Karpas-422 (cell line): ENCODE measurements at regions not wholly inside any gene's neighbourhood (a gene's known extent, or its start where the extent isn't known, plus 50 kb on each side); places are given as distances from the start of the nearest gene placed in this dataset.

Source experiments
- DNase-seq: peaks from one replicate; pipeline ENCODE4 v3.0.0-alpha.2; 2015
- H2AFZ ChIP-seq: fragments of 200-600 bp; sonication (generic); 2 replicates; pipeline ENCODE4 v1.6.1; 2014; ENCODE audit warnings: antibody characterized with exemption, low read length, mixed read lengths
- H3K27ac ChIP-seq: fragments of 200-600 bp; sonication (generic); 2 replicates; pipeline ENCODE4 v1.5.1; 2014; ENCODE audit warnings: mild to moderate bottlenecking, low read length, moderate library complexity
- H3K27me3 ChIP-seq: fragments of 200-600 bp; sonication (generic); 2 replicates; pipeline ENCODE4 v1.6.1; 2014; ENCODE audit warnings: low read length, mixed read lengths
- H3K36me3 ChIP-seq: fragments of 200-600 bp; sonication (generic); 2 replicates; pipeline ENCODE4 v1.6.1; 2014; ENCODE audit warnings: low read length, mixed read lengths; ENCODE audit not compliant: insufficient read depth
- H3K4me1 ChIP-seq: fragments of 200-600 bp; sonication (generic); 2 replicates; pipeline ENCODE4 v1.6.1; 2014; ENCODE audit warnings: mild to moderate bottlenecking, low read length, mixed read lengths
- H3K4me2 ChIP-seq: fragments of 200-600 bp; sonication (generic); 2 replicates; pipeline ENCODE4 v1.6.1; 2014; ENCODE audit warnings: low read length, low read depth, mild to moderate bottlenecking; ENCODE audit not compliant: poor library complexity, severe bottlenecking
- H3K4me3 ChIP-seq: fragments of 200-600 bp; sonication (generic); 2 replicates; pipeline ENCODE4 v1.5.1; 2014; ENCODE audit warnings: mild to moderate bottlenecking, antibody characterized with exemption, low read length, mixed read lengths
- H3K79me2 ChIP-seq: fragments of 200-600 bp; sonication (generic); 2 replicates; pipeline ENCODE4 v1.6.1; 2014; ENCODE audit warnings: mild to moderate bottlenecking, low read length, mixed read lengths
- H3K9ac ChIP-seq: fragments of 200-600 bp; sonication (generic); 2 replicates; pipeline ENCODE4 v1.6.0; 2014; ENCODE audit warnings: low read length
- H3K9me2 ChIP-seq: fragments of 200-600 bp; sonication (generic), shearing (Covaris generic); replicated peaks from 2 replicates; pipeline ENCODE4 v1.6.0; 2014; ENCODE audit warnings: mild to moderate bottlenecking, low read length, moderate library complexity; ENCODE audit not compliant: insufficient read depth
- H3K9me3 ChIP-seq: fragments of 300-700, 200-600 bp; sonication (generic); 2 replicates; pipeline ENCODE4 v1.6.1; 2014; ENCODE audit warnings: low read length, mixed read lengths
- H4K20me1 ChIP-seq: fragments of 200-600 bp; sonication (generic); 2 replicates; pipeline ENCODE4 v1.6.1; 2014; ENCODE audit warnings: mild to moderate bottlenecking, antibody characterized with exemption, low read length, low read depth; ENCODE audit not compliant: insufficient read depth

DNA sequence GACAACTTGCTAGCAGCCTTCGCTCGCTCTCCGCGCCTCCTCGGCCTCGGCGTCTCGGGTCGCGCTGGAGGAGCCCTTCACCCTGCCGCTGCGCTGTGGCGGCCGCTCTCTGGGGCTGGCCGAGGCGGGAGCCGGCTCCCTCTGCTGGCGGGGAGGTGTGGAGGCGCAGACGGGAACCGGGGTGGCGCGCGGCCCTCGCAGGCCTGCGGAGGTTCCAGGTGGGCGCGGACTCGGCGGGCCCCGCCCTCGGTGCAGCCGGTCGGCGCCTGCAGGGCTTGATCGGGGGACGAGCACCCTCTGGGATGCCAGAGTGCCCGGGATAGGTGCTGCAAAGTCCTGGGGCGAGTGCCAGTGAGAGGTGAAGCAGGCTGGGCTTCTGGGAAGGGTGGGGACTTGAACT, 989.9 kb downstream of the ROBO2 start:
- Histone ChIP-seq H3K9me2 (no peaks in the 10 kb centered on the region), H3K79me2 (no peaks in the 10 kb centered on the region), H3K27ac (no peak overlapping the region), H3K4me2 (no peak overlapping the region), H3K4me3 (no peak overlapping the region), H3K27me3 (no peaks in the 10 kb centered on the region), H3K36me3 (no peaks in the 10 kb centered on the region), H3K4me1 (peaks cover 23% of the 10 kb centered on the region), H3K9ac (no peak overlapping the region), H4K20me1 (no peaks in the 10 kb centered on the region), H2AFZ (no peak overlapping the region), H3K9me3 (no peaks in the 10 kb centered on the region; the same call in 1 of the 2 replicates)
- no peak for DNase-seq

DNA sequence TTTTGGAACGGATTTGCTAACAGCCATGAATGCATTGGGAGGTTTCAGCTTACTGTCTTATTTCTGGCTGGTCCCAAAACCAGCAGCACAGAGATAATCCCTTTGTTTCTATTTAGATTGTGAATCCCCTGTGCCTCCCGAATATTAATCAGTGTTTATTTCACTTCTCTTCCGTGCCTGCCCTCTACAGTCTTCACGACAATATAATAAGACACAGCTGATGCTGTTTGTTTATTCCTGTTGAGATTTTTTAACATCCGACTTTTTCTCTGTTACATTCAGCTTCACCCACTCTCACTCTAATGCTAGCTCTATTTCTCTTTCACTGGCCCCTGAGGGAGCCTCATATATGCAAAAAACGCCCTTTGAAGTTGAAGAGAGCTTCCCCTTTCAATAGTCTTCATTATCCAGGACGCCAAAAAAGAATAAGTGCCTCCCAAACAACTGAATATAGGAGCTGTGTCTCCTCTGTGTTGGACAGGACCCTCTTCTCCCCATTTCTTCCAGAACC, 995.3 kb downstream of the ROBO2 start:
- Histone ChIP-seq H3K4me1 (peaks cover 49% of the 10 kb centered on the region), H3K9ac (peak overlapping the region; percentile 65), H2AFZ (no peak overlapping the region), H3K27ac (peak overlapping the region; percentile 97), H3K79me2 (no peaks in the 10 kb centered on the region), H3K36me3 (no peaks in the 10 kb centered on the region), H3K9me2 (no peaks in the 10 kb centered on the region), H3K4me3 (peak overlapping the region; percentile 57), H3K27me3 (no peaks in the 10 kb centered on the region), H4K20me1 (no peaks in the 10 kb centered on the region), H3K9me3 (no peaks in the 10 kb centered on the region), H3K4me2 (peak overlapping the region; percentile 72)
- DNase-seq: peak; percentile 95

DNA sequence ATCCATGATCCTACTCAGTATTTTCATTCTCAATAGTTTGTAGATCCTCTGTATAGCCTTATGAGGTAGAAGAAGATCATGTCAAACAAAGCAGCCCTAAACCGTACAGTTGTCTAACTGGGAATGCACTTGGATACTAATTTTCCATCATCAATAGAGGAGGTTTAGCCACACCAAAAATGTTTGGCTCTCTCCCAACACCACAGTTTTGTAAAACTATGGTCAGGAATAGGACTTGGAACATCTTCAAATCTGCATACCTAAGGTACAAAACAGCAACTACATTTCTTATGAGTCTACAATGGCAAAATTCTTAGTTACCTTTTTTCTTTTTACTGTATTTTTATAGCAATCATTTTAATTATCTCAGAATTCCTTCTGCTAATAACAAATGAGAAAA, 1001.6 kb downstream of the ROBO2 start:
- H3K4me3 ChIP-seq: no peak overlapping the region
- H3K27me3 ChIP-seq: no peaks in the 10 kb centered on the region

DNA sequence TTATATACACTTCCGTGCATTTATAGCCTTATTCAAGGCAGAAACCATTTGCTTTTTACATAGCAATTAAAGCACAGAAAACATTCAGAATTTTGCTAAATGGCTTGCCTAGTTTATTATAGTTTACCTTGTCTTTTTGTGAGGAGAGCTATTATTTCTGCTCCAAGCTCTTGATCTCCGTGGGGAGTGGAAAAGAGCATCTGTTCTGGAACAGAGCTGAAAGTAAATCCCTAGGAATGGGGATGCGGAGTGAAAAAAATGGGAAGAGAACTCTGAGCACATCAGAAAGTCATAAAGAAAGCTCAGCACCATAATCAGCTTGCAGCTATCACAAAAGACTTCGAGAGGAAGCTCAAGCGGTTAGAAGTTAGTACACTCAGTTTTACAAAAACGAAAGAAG, 1006.7 kb downstream of the ROBO2 start:
- H3K27ac ChIP-seq: peak overlapping the region; percentile 16; the same call in 1 of the 2 replicates
- H3K9me3 ChIP-seq: no peaks in the 10 kb centered on the region
- peak overlapping the region; percentile 13; the same call in 1 of the 2 replicates for H3K4me3 ChIP-seq
- H3K27me3 ChIP-seq: no peaks in the 10 kb centered on the region
- H3K9ac ChIP-seq: no peak overlapping the region
- H2AFZ ChIP-seq: peak overlapping the region; percentile 70
- no peaks in the 10 kb centered on the region for H3K36me3 ChIP-seq
- no peaks in the 10 kb centered on the region for H4K20me1 ChIP-seq
- H3K79me2 ChIP-seq: no peaks in the 10 kb centered on the region
- no peak for DNase-seq
- H3K9me2 ChIP-seq: no peaks in the 10 kb centered on the region
- H3K4me1 ChIP-seq: peaks cover 51% of the 10 kb centered on the region
- peak overlapping the region; percentile 0 for H3K4me2 ChIP-seq

More for the DNA sequence above, 1001.6 kb downstream of the ROBO2 start:
- H2AFZ ChIP-seq: peak overlapping the region; percentile 34; the same call in 1 of the 2 replicates
- no peak for DNase-seq
- H3K9me3 ChIP-seq: no peaks in the 10 kb centered on the region
- no peak overlapping the region for H3K27ac ChIP-seq
- H3K79me2 ChIP-seq: no peaks in the 10 kb centered on the region
- no peaks in the 10 kb centered on the region for H3K36me3 ChIP-seq
- no peaks in the 10 kb centered on the region for H4K20me1 ChIP-seq
- peaks cover 44% of the 10 kb centered on the region for H3K4me1 ChIP-seq
- H3K9ac ChIP-seq: no peak overlapping the region
- no peaks in the 10 kb centered on the region for H3K9me2 ChIP-seq
- no peak overlapping the region for H3K4me2 ChIP-seq

DNA sequence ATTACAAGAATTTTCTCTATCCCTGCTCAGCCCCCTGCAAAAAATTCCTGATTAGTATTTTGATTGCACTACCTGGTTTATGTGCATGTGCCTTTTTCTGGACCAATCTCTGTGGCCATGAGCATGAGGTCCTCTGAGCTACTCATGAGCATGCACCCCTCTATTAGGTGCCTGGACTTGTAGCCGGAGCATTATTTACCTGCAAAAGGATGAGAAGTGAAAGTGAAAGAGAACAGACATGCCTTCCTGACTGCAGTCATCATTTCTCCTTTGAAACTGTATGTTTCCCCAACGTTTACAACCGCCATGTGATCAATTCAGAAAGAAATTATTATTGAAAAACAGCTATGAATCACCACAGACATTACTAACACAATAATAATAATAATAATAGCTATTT, 1008.8 kb downstream of the ROBO2 start:
- no peaks in the 10 kb centered on the region for H3K79me2 ChIP-seq
- peak overlapping the region; percentile 28 for H3K4me3 ChIP-seq
- no peaks in the 10 kb centered on the region for H3K9me3 ChIP-seq
- H4K20me1 ChIP-seq: no peaks in the 10 kb centered on the region
- peak; percentile 84 for DNase-seq
- H3K27ac ChIP-seq: peak overlapping the region; percentile 74
- H2AFZ ChIP-seq: peak overlapping the region; percentile 92
- H3K36me3 ChIP-seq: no peaks in the 10 kb centered on the region
- peak overlapping the region; percentile 31 for H3K9ac ChIP-seq
- H3K27me3 ChIP-seq: no peaks in the 10 kb centered on the region
- no peaks in the 10 kb centered on the region for H3K9me2 ChIP-seq
- H3K4me1 ChIP-seq: peaks cover 36% of the 10 kb centered on the region
- H3K4me2 ChIP-seq: peak overlapping the region; percentile 57

DNA sequence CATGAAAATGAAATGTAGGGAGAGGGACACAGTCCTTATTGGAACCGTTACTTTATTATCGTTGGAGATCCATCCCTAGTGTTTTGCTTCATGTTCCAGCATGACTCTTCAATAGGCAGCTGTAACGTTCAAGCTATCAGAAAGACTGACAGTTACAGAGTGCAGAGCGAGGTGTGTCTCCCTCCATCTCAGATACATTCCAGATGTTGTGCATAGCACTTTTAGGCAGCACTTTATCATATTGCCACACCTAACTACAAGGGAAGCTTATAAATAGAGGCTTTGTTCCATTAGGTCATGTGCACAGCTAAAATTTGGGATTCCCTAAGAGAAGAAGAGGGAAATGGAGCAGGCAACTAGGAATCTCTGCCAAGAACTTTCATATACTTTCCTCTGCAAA, 1009.6 kb downstream of the ROBO2 start:
- no peaks in the 10 kb centered on the region for H4K20me1 ChIP-seq
- no peaks in the 10 kb centered on the region for H3K36me3 ChIP-seq
- no peaks in the 10 kb centered on the region for H3K9me2 ChIP-seq
- H3K79me2 ChIP-seq: no peaks in the 10 kb centered on the region
- H3K27ac ChIP-seq: peak overlapping the region; percentile 74
- H3K4me1 ChIP-seq: peaks cover 34% of the 10 kb centered on the region
- H3K27me3 ChIP-seq: no peaks in the 10 kb centered on the region
- no peak overlapping the region for H3K9ac ChIP-seq
- no peak overlapping the region for H3K4me3 ChIP-seq
- no peaks in the 10 kb centered on the region for H3K9me3 ChIP-seq
- H3K4me2 ChIP-seq: no peak overlapping the region
- peak overlapping the region; percentile 92; the same call in 1 of the 2 replicates for H2AFZ ChIP-seq
- no peak for DNase-seq

DNA sequence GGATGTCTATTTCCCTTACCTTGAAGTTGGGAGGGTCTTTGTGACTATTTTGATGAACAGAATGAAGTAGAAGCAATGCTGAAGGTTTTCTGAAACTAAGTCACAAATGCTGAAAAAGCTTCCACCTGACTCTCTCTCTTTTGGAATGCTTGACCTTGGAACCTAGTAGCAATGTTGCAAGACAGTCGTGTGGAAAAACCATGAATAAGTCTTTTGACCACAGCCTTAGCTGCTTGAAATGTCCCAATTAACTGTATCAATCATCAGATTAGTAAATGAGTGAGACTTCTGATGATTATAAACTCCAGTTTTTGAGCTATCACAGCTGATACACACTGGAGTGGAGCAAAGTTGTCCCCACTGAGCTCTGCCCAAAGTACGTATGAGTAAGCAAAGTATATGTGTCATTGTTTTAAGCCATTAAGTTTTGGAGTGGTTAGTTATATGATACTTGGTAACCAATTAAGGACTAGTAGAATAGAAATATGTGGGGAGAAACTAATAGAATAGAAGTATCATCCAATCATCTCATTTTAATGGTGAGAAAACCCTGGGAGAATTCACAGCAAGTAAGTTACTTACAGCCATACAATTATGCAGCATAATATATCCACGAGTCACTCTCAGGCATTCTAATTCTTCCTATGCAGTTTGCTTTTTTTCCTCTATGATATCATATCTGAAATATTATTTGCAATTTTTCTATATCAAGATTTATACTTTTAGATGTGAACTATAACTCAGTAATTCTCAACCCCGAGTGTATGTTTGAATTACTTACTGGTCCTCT, 1010.6 kb downstream of the ROBO2 start:
- Histone ChIP-seq H3K79me2 (no peaks in the 10 kb centered on the region), H2AFZ (peak overlapping the region; percentile 92), H3K4me3 (no peak overlapping the region), H3K27ac (peak overlapping the region; percentile 22; the same call in 1 of the 2 replicates), H3K9me2 (no peaks in the 10 kb centered on the region), H3K4me2 (no peak overlapping the region), H3K9ac (no peak overlapping the region), H3K9me3 (no peaks in the 10 kb centered on the region), H3K27me3 (no peaks in the 10 kb centered on the region), H3K36me3 (no peaks in the 10 kb centered on the region), H3K4me1 (peaks cover 34% of the 10 kb centered on the region), H4K20me1 (no peaks in the 10 kb centered on the region)
- no peak for DNase-seq

DNA sequence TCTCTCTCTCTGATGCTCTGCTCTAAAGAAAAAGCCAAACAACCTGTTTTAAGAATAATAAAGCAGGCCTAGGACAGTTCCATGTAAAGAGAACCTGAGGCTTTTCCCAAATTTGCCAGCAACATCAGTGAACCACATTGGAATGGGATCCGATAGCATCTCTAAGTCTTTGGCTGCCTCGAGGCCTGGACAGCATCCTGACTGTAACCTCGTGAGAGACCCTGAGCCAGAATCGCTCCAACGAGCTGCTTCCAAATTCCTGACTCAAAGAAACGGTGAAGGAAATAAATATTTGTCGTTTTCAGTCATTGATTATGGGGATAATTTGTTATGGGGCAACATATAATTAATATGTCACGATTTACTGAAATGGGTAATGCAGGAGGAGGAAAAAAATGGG, 1012.8 kb downstream of the ROBO2 start:
- no peaks in the 10 kb centered on the region for H3K27me3 ChIP-seq
- no peak overlapping the region for H3K4me3 ChIP-seq
- no peak overlapping the region for H3K9ac ChIP-seq
- H3K27ac ChIP-seq: no peak overlapping the region
- H3K36me3 ChIP-seq: no peaks in the 10 kb centered on the region
- DNase-seq: no peak
- no peak overlapping the region for H3K4me2 ChIP-seq
- 0 out of 2 replicates have a peak overlapping the region, but pooled peaks have one; percentile 2 for H2AFZ ChIP-seq
- no peaks in the 10 kb centered on the region for H3K9me3 ChIP-seq
- no peaks in the 10 kb centered on the region for H3K79me2 ChIP-seq
- peaks cover 16% of the 10 kb centered on the region for H3K4me1 ChIP-seq
- H4K20me1 ChIP-seq: no peaks in the 10 kb centered on the region
- H3K9me2 ChIP-seq: no peaks in the 10 kb centered on the region
